CD4-positive, alpha-beta T cell (primary cell): ENCODE measurements at regions not wholly inside any gene's neighbourhood (a gene's known extent, or its start where the extent isn't known, plus 50 kb on each side); places are given as distances from the start of the nearest gene placed in this dataset.
A peak's percentile ranks its signal among the peaks of the same experiment; 100 is the strongest.

Experiments used
- ATAC-seq: fragments of 200-7000 bp; cut with Tn5 transposase; one replicate; pipeline ENCODE4 v1.10.0; 2022; ENCODE audit warnings: mild to moderate bottlenecking; ENCODE audit not compliant: poor library complexity
- CTCF ChIA-PET: fragments of 350-600 bp; sonication (Branson Sonifier 250); formaldehyde crosslinking; loops from one replicate; lab custom pipeline; 2021; ENCODE audit warnings: antibody characterized with exemption, inconsistent platforms; lab: Charles Lee
- POLR2A ChIA-PET: fragments of 350-600 bp; sonication (Branson Sonifier 250); formaldehyde crosslinking; loops from one replicate; lab custom pipeline; 2021; ENCODE audit warnings: antibody characterized with exemption, inconsistent platforms; lab: Charles Lee
- DNase-seq, 14 experiments: peaks; one replicate each; pipeline ENCODE4 v3.0.0-alpha.2; 2013 to 2020; ENCODE audit warnings: mixed read lengths in 2 of 14
- H3K27ac ChIP-seq, 2 donors: one replicate each; pipeline versions ENCODE4 v1.5.1 to v1.7.0; 2013; ENCODE audit warnings: low read length in 2 of 2, low read depth in 1 of 2, mild to moderate bottlenecking in 1 of 2
- H3K27me3 ChIP-seq, 2 experiments: 1 replicate in 1 of 2; 2 replicates in 1 of 2; pipeline versions ENCODE4 v1.6.1 to v1.7.0; 2013; ENCODE audit warnings: low read length in 2 of 2, control low read depth in 1 of 2, mild to moderate bottlenecking in 1 of 2, moderate library complexity in 1 of 2; ENCODE audit not compliant: insufficient read depth in 2 of 2, control insufficient read depth in 1 of 2
- H3K36me3 ChIP-seq: one replicate; pipeline ENCODE4 v1.6.1; 2013; ENCODE audit warnings: low read length, control low read depth; ENCODE audit not compliant: insufficient read depth
- H3K4me1 ChIP-seq: one replicate; pipeline ENCODE4 v1.6.1; 2013; ENCODE audit warnings: low read length, control low read depth; ENCODE audit not compliant: insufficient read depth
- H3K4me3 ChIP-seq: one replicate; pipeline ENCODE4 v1.5.1; 2013; ENCODE audit warnings: mild to moderate bottlenecking, low read length, moderate library complexity
- H3K9me3 ChIP-seq, 2 experiments: 1 replicate in 1 of 2; 2 replicates in 1 of 2; pipeline versions ENCODE4 v1.6.1 to v1.7.0; 2013; ENCODE audit warnings: low read length in 2 of 2, mild to moderate bottlenecking in 2 of 2, control low read depth in 1 of 2, moderate library complexity in 1 of 2; ENCODE audit not compliant: control insufficient read depth in 1 of 2, insufficient read depth in 1 of 2
- H3K27ac Mint-ChIP-seq: one replicate; pipeline ENCODE4 v1.8.0; 2020; ENCODE audit warnings: mixed read lengths
- H3K27me3 Mint-ChIP-seq: one replicate; pipeline ENCODE4 v1.8.0; 2021; ENCODE audit warnings: mixed read lengths
- H3K36me3 Mint-ChIP-seq: one replicate; pipeline ENCODE4 v1.8.0; 2021; ENCODE audit warnings: low read depth, mixed read lengths
- H3K4me1 Mint-ChIP-seq: one replicate; pipeline ENCODE4 v1.8.0; 2021; ENCODE audit warnings: low read depth, mixed read lengths
- H3K4me3 Mint-ChIP-seq: one replicate; pipeline ENCODE4 v1.8.0; 2020; ENCODE audit warnings: mild to moderate bottlenecking, mixed read lengths
- H3K9me3 Mint-ChIP-seq: one replicate; pipeline ENCODE4 v1.8.0; 2020; ENCODE audit warnings: mixed read lengths
- intact Hi-C, 2 experiments: fragments of 100-400 bp; cut with DNase I in 1 of 2; cut with micrococcal nuclease in 1 of 2; formaldehyde crosslinking; loops; one replicate each; pipeline versions ENCODE4 v1.15.1 to v1.9.0; 2023 to 2025; cut with DNase I, micrococcal nuclease
- TF ChIP-seq, protein P1 (sequence below): fragments of 200-600 bp; IDR thresholded peaks from one replicate; pipeline ENCODE4 v1.8.0; 2022; ENCODE audit warnings: antibody characterized with exemption, mild to moderate bottlenecking

DNA sequence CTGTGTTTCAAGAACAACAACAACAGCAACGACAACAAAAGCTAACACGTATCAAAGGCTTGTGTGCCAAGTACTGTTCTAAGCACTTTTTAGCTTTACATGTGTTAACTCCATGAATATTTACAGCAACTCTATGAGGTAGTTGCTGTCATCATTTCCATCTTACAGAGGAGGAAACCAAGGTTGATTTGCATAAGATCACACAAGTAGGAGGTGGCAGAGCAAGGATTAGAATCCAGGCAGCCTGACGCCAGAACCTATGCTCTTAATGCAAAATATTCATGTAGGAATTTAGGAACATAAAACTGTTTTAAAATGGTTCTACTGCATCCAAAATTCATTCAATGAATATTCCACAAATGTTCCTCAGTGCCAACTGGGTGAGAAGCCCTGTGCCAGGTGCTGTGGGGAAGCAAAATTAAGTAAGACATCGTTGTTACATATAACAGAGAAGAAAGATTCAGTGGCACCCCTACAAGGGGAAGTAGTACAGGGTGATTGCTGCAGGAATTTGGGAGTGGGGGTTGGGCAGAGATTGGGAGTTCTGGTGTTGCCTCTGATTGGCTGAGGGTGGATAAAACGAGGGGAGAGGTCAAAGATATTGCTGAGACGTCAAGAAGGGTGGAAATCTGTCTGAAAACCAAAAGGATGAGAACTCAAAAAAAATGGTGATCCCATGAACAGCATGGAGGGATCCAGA is 86.1 kb upstream of the ARHGAP20 start:
- ATAC-seq (no peak), DNase-seq (no peak)
- H3K27ac ChIP-seq, result no peak overlapping the region
- H3K36me3 Mint-ChIP-seq, result no peaks in the 10 kb centered on the region
- H3K27me3 ChIP-seq, result no peaks in the 10 kb centered on the region
- no peak overlapping the region for H3K4me3 Mint-ChIP-seq
- H3K9me3 Mint-ChIP-seq, result no peaks in the 10 kb centered on the region
- CTCF ChIA-PET, result no interaction called here
- no peaks in the 10 kb centered on the region for H3K4me1 ChIP-seq
- intact Hi-C loops, result no loop called here
- H3K4me3 ChIP-seq, result no peak overlapping the region
- H3K27me3 Mint-ChIP-seq, result no peaks in the 10 kb centered on the region
- no peaks in the 10 kb centered on the region for H3K9me3 ChIP-seq
- H3K36me3 ChIP-seq, result no peaks in the 10 kb centered on the region
- no peak overlapping the region for H3K27ac Mint-ChIP-seq
- H3K4me1 Mint-ChIP-seq, result no peaks in the 10 kb centered on the region
- POLR2A ChIA-PET, result no interaction called here
- TF ChIP-seq, protein P1, sequence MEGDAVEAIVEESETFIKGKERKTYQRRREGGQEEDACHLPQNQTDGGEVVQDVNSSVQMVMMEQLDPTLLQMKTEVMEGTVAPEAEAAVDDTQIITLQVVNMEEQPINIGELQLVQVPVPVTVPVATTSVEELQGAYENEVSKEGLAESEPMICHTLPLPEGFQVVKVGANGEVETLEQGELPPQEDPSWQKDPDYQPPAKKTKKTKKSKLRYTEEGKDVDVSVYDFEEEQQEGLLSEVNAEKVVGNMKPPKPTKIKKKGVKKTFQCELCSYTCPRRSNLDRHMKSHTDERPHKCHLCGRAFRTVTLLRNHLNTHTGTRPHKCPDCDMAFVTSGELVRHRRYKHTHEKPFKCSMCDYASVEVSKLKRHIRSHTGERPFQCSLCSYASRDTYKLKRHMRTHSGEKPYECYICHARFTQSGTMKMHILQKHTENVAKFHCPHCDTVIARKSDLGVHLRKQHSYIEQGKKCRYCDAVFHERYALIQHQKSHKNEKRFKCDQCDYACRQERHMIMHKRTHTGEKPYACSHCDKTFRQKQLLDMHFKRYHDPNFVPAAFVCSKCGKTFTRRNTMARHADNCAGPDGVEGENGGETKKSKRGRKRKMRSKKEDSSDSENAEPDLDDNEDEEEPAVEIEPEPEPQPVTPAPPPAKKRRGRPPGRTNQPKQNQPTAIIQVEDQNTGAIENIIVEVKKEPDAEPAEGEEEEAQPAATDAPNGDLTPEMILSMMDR, result no peak

DNA sequence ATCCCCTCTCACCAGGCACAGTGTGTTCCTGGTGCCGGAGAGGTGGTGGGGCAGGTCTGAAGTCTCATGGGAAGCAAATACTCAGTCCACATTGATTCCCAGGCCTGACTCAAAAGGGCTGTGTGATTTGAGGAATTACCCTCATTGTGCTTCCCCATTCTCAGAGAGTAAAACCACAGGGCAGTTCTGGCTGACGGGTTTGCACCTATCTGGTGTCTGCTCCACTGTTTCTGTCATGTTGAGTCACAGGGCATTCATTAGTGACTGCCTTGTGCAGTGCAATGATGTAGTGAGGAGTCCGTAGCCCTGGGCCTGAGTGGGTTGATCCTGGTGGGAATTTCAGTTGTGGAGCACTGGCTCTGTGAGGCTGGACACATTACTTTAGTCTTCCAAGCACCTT is 85.2 kb upstream of the ARHGAP20 start:
- no peak overlapping the region for H3K27ac ChIP-seq
- H3K4me3 ChIP-seq, result no peak overlapping the region
- no peak overlapping the region for H3K27ac Mint-ChIP-seq
- ATAC-seq, result no peak
- H3K4me3 Mint-ChIP-seq, result no peak overlapping the region
- no peaks in the 10 kb centered on the region for H3K4me1 Mint-ChIP-seq
- ChIA-PET CTCF (no interaction called here), POLR2A (no interaction called here)
- H3K36me3 Mint-ChIP-seq, result no peaks in the 10 kb centered on the region
- peak in 3 of 14 experiments; percentile 26 to 69 (median 58) for DNase-seq
- H3K27me3 ChIP-seq, result no peaks in the 10 kb centered on the region
- no peaks in the 10 kb centered on the region for H3K4me1 ChIP-seq
- TF ChIP-seq, protein P1, result no peak
- no peaks in the 10 kb centered on the region for H3K27me3 Mint-ChIP-seq
- intact Hi-C loops, result no loop called here
- no peaks in the 10 kb centered on the region for H3K9me3 ChIP-seq
- H3K9me3 Mint-ChIP-seq, result no peaks in the 10 kb centered on the region
- H3K36me3 ChIP-seq, result no peaks in the 10 kb centered on the region

DNA sequence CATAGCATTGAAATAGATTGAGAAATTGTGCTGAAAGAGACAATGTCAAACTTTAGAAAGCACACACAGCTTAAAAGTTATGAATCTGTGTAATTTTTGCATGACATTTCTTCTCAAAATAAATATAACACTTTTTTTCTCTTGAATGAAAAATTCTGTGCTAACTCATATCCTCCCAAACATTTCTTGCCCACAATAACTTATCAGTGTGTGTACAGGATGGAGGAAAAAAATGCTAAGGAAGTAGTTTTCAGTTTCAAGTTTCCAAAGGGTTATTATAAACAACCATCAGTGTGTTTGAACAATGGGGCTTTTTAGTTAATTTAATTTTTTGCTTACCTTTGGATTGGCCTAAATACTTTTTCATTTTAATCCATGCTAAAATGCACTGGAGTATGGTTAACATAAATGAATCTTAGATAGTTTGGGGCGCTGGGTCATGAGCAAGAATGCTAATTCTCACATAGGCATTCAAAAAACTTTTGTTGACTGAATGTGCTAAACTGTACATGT is 82.9 kb upstream of the ARHGAP20 start:
- H3K27me3 Mint-ChIP-seq, result no peaks in the 10 kb centered on the region
- ATAC-seq, result no peak
- no peaks in the 10 kb centered on the region for H3K36me3 Mint-ChIP-seq
- no peaks in the 10 kb centered on the region for H3K36me3 ChIP-seq
- H3K9me3 ChIP-seq, result no peaks in the 10 kb centered on the region
- intact Hi-C loops, result no loop called here
- no peak overlapping the region for H3K4me3 Mint-ChIP-seq
- ChIA-PET CTCF (no interaction called here), POLR2A (no interaction called here)
- no peaks in the 10 kb centered on the region for H3K4me1 Mint-ChIP-seq
- TF ChIP-seq, protein P1, result no peak
- H3K27me3 ChIP-seq, result no peaks in the 10 kb centered on the region
- no peak for DNase-seq
- no peak overlapping the region for H3K27ac Mint-ChIP-seq
- no peak overlapping the region for H3K27ac ChIP-seq
- no peaks in the 10 kb centered on the region for H3K4me1 ChIP-seq
- H3K9me3 Mint-ChIP-seq, result no peaks in the 10 kb centered on the region
- H3K4me3 ChIP-seq, result no peak overlapping the region
